Glomerular visceral epithelial cell (primary cell): ENCODE measurements at regions not wholly inside any gene's neighbourhood (a gene's known extent, or its start where the extent isn't known, plus 50 kb on each side); places are given as distances from the start of the nearest gene placed in this dataset.
"Not testable (repeated sequence)": the region's sequence is repeated elsewhere in the genome, so short reads cannot be mapped to it uniquely, and the experiment has no call there.

Experiments
- DNase-seq: peaks from one replicate; pipeline ENCODE4 v3.0.0-alpha.2; 2016; ENCODE audit errors: extremely low spot score

GRCh38 chr2:77721593-77721992 is 199.4 kb upstream of the LRRTM4 start:
- DNase-seq = no peak

GRCh38 chr2:77725045-77725444 is 202.9 kb upstream of the LRRTM4 start:
- no peak for DNase-seq

- DNase-seq = not testable (repeated sequence)
Measured at GRCh38 chr2:77734662-77735340, 212.6 kb upstream of the LRRTM4 start.

GRCh38 chr2:77737236-77737635 is 215.1 kb upstream of the LRRTM4 start:
- no peak for DNase-seq

GRCh38 chr2:77746780-77747179 is 224.6 kb upstream of the LRRTM4 start:
- DNase-seq = no peak

- not testable (repeated sequence) for DNase-seq
Measured at GRCh38 chr2:77753710-77754345, 231.7 kb upstream of the LRRTM4 start.

GRCh38 chr2:77767388-77768076 is 245.4 kb upstream of the LRRTM4 start:
- DNase-seq = no peak

- DNase-seq = no peak
Measured at GRCh38 chr2:77768508-77768907, 246.3 kb upstream of the LRRTM4 start.

- DNase-seq = no peak
Measured at GRCh38 chr2:77778917-77779316, 256.7 kb upstream of the LRRTM4 start.

- DNase-seq = not testable (repeated sequence)
Measured at GRCh38 chr2:77793500-77793899, 271.3 kb upstream of the LRRTM4 start.

GRCh38 chr2:77796397-77796796 is 274.2 kb upstream of the LRRTM4 start:
- no peak for DNase-seq

- DNase-seq = no peak
Measured at GRCh38 chr2:77797088-77797487, 274.9 kb upstream of the LRRTM4 start.

GRCh38 chr2:77800410-77800809 is 278.2 kb upstream of the LRRTM4 start:
- DNase-seq = no peak

GRCh38 chr2:77807531-77808215 is 285.5 kb upstream of the LRRTM4 start:
- DNase-seq = no peak

GRCh38 chr2:77808599-77808998 is 286.4 kb upstream of the LRRTM4 start:
- DNase-seq = no peak

GRCh38 chr2:77813599-77813998 is 291.4 kb upstream of the LRRTM4 start:
- DNase-seq = no peak

- DNase-seq = no peak
Measured at GRCh38 chr2:77816618-77817017, 294.4 kb upstream of the LRRTM4 start.

GRCh38 chr2:77818186-77818585 is 296.0 kb upstream of the LRRTM4 start:
- DNase-seq = no peak

GRCh38 chr2:77823028-77823427 is 300.9 kb upstream of the LRRTM4 start:
- no peak for DNase-seq

GRCh38 chr2:77831060-77831459 is 308.9 kb upstream of the LRRTM4 start:
- no peak for DNase-seq

GRCh38 chr2:77831471-77831870 is 309.3 kb upstream of the LRRTM4 start:
- no peak for DNase-seq

GRCh38 chr2:77831898-77832297 is 309.7 kb upstream of the LRRTM4 start:
- DNase-seq = no peak
